ENCODE measurements at regions not wholly inside any gene's neighbourhood (a gene's known extent, or its start where the extent isn't known, plus 50 kb on each side); places are given as distances from the start of the nearest gene placed in this dataset.
A peak's percentile ranks its signal among the peaks of the same experiment; 100 is the strongest.

DNA sequence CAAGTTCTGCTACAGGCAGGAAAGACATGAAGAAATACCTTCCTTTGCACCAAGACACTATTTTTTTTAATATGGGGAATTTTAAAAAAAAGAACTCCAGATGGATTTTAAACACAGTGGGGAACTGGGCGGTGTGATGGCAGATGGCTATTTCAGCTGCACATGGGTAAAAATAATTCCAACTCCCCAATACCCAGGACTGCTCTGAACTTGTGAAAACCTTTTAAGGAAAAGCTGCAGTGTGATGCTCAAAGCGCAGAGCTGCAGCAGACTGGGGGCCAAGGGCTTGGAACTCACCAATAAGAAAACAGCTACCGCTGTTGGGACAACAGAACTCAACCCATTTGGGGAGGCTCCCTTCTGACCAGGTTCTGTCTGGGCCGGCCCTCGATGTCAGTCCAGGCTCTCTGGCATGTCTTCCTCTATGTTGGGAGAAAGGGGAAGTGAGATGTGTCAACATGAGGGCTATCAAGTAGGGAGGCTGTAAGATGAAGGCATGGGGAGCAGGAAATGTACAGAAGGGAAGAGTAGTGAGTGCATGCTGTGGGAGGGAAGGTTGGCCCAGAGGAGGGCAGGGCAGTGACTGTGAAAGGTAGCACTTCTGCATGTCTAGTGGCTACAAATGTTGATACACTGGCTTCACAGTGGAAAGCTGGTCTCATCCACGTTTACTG, 64.0 kb upstream of the SLC14A2 start:
- no peaks in the 10 kb centered on the region for H3K27me3 ChIP-seq
- peaks cover 3% of the 10 kb centered on the region for H3K4me1 ChIP-seq
- DNase-seq (no peak), ATAC-seq (peak; percentile 56)
- no peak overlapping the region for H3K27ac ChIP-seq
- intact Hi-C loops (cut with DNase I), result no loop called here
- no peaks in the 10 kb centered on the region for H3K36me3 ChIP-seq
- H3K4me3 ChIP-seq, result no peak overlapping the region
- TF ChIP-seq, protein P1, sequence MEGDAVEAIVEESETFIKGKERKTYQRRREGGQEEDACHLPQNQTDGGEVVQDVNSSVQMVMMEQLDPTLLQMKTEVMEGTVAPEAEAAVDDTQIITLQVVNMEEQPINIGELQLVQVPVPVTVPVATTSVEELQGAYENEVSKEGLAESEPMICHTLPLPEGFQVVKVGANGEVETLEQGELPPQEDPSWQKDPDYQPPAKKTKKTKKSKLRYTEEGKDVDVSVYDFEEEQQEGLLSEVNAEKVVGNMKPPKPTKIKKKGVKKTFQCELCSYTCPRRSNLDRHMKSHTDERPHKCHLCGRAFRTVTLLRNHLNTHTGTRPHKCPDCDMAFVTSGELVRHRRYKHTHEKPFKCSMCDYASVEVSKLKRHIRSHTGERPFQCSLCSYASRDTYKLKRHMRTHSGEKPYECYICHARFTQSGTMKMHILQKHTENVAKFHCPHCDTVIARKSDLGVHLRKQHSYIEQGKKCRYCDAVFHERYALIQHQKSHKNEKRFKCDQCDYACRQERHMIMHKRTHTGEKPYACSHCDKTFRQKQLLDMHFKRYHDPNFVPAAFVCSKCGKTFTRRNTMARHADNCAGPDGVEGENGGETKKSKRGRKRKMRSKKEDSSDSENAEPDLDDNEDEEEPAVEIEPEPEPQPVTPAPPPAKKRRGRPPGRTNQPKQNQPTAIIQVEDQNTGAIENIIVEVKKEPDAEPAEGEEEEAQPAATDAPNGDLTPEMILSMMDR (IDR thresholded peaks at IDR 0.05), result no peak
- no peaks in the 10 kb centered on the region for H3K9me3 ChIP-seq

DNA sequence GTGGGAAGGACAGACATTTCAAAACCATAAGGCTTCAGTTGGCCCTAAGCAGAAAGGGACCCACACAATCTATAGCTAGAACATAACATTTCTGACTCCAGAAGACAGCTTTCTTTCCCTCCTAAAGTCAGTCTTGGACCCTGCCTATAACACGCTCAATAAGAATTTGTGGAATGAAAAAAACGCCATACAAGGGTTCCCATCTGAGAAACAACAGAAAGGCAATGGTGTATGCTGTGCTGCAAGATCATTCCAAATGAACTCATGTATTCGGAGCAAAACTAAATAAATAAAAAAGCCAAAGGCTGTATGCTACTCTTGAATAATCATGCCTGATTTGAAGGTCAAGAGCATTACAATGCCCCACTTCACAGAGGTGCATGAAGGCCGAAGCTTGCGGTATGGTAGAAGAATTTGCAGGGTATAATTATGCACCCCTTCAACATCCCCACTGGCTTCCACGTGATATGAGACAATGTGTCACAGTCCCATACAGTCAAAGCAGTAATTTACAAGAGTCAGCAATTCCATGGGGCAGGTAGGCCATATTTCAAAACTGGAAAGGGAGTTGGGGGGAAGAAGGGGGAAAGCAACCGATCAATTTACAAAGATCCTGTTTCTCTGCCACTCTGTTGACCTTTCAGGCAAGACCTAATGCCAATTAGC, 61.4 kb upstream of the SLC14A2 start:
- no peak overlapping the region for H3K4me3 ChIP-seq
- ATAC-seq, result peak; percentile 31
- no peak overlapping the region for H3K27ac ChIP-seq
- peaks cover 3% of the 10 kb centered on the region for H3K4me1 ChIP-seq
- TF ChIP-seq, protein P1 (IDR thresholded peaks at IDR 0.05), result no peak
- intact Hi-C loops (cut with DNase I), result no loop called here
- no peak for DNase-seq
- H3K27me3 ChIP-seq, result no peaks in the 10 kb centered on the region
- no peaks in the 10 kb centered on the region for H3K36me3 ChIP-seq
- no peaks in the 10 kb centered on the region for H3K9me3 ChIP-seq

DNA sequence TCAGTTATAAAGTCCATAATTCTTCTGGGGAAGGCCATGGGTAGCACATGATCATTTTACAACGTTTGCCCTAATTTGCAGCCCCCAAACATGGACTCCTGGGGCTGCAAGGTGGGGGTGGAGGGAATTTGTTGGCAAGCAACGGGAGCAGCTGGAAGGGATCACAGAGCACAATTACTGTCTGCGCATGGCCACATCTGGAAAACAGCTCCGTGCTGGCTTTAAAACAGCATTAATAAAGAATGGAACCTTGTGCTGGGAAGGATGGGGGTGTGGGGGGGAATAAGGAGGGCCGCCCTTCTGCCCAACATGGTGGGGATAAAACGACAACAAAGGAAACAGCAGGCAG, 60.9 kb upstream of the SLC14A2 start:
- no peaks in the 10 kb centered on the region for H3K36me3 ChIP-seq
- no peaks in the 10 kb centered on the region for H3K27me3 ChIP-seq
- no peaks in the 10 kb centered on the region for H3K9me3 ChIP-seq
- no peak overlapping the region for H3K27ac ChIP-seq
- DNase-seq (no peak), ATAC-seq (no peak)
- intact Hi-C loops (cut with DNase I), result no loop called here
- H3K4me1 ChIP-seq, result peaks cover 3% of the 10 kb centered on the region
- no peak overlapping the region for H3K4me3 ChIP-seq
- TF ChIP-seq, protein P1 (IDR thresholded peaks at IDR 0.05), result no peak

DNA sequence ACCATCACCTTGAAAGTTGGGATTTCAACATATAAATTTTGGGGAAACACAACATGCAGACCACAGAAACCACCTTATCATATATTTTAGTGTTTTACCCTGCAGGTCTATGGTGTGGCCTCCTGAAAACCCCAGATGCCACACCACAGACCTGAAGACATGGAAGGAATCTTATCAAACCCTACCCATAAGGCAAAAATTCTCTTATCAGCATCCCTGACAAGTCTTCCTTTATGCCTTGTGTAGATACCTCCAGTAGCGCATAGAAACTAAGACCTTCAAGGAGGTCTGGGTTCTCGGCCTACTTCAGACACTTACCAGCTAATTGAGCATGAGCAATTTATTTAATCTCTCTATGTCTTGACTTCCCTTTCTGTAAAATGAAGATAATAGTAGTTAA, 59.1 kb upstream of the SLC14A2 start:
- Histone ChIP-seq H3K4me1 (peaks cover 3% of the 10 kb centered on the region), H3K4me3 (no peak overlapping the region), H3K36me3 (no peaks in the 10 kb centered on the region), H3K27ac (no peak overlapping the region), H3K9me3 (no peaks in the 10 kb centered on the region), H3K27me3 (no peaks in the 10 kb centered on the region)
- DNase-seq (no peak), ATAC-seq (no peak)
- TF ChIP-seq, protein P1 (IDR thresholded peaks at IDR 0.05), result no peak
- intact Hi-C loops (cut with DNase I), result no loop called here

DNA sequence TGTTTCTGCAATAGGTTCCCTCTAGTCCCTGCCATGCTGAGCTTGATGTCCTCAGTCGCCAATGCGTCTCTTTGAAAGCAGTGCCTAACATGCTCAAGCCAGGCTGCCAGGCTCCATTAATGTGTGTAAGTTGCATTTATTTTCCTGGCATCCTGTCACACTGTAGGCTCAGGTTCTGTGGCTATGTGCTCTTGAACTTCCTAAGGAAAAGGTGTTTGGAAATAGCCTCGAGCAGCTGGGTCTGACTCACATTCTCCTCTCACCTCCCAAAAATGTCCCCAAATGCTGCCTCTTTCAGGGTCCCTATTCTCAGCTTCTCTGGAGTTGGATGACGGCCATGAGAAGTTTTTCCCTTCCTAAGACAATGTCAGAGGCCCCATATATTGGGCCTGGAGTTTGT, 58.0 kb upstream of the SLC14A2 start:
- no peaks in the 10 kb centered on the region for H3K36me3 ChIP-seq
- no peaks in the 10 kb centered on the region for H3K27me3 ChIP-seq
- intact Hi-C loops (cut with DNase I), result no loop called here
- H3K9me3 ChIP-seq, result no peaks in the 10 kb centered on the region
- no peak overlapping the region for H3K4me3 ChIP-seq
- ATAC-seq (peak; percentile 14), DNase-seq (no peak)
- TF ChIP-seq, protein P1 (IDR thresholded peaks at IDR 0.05), result no peak
- peaks cover 3% of the 10 kb centered on the region for H3K4me1 ChIP-seq
- no peak overlapping the region for H3K27ac ChIP-seq

Data from upper lobe of right lung (tissue), 1 donor.